ENCODE measurements at regions not wholly inside any gene's neighbourhood (a gene's known extent, or its start where the extent isn't known, plus 50 kb on each side); places are given as distances from the start of the nearest gene placed in this dataset.

GRCh38 chr20:7348253-7348652 lies 580.8 kb downstream of the BMP2 start:
- no peaks in the 10 kb centered on the region for H3K36me3 ChIP-seq
- WGBS, 2 donors = 86 to 93% methylated on average over 1 of the region's 1 CpG
- no peaks in the 10 kb centered on the region for H3K4me1 ChIP-seq
- intact Hi-C loops (cut with DNase I) = no loop called here
- no peaks in the 10 kb centered on the region for H3K27me3 ChIP-seq
- DNase-seq = no peak
- H3K27ac ChIP-seq = no peak overlapping the region
- no peak overlapping the region for H3K4me3 ChIP-seq
- TF ChIP-seq POLR2AphosphoS5 (IDR thresholded peaks at IDR 0.05) = no peak
- no peak for TF ChIP-seq POLR2A (IDR thresholded peaks at IDR 0.05)
- no peak for TF ChIP-seq EP300 (IDR thresholded peaks at IDR 0.05)
- no peak for TF ChIP-seq CTCF (IDR thresholded peaks at IDR 0.05)
- no peaks in the 10 kb centered on the region for H3K9me3 ChIP-seq

GRCh38 chr20:7352165-7352564 lies 584.7 kb downstream of the BMP2 start:
- Histone ChIP-seq H3K36me3 (no peaks in the 10 kb centered on the region), H3K27ac (no peak overlapping the region), H3K4me3 (no peak overlapping the region), H3K27me3 (no peaks in the 10 kb centered on the region), H3K9me3 (no peaks in the 10 kb centered on the region), H3K4me1 (no peaks in the 10 kb centered on the region)
- no peak for DNase-seq
- WGBS, 2 donors = 64 to 78% methylated on average over 9 of the region's 9 CpGs
- intact Hi-C loops (cut with DNase I) = no loop called here
- TF ChIP-seq CTCF (IDR thresholded peaks at IDR 0.05) (no peak), POLR2AphosphoS5 (IDR thresholded peaks at IDR 0.05) (no peak), EP300 (IDR thresholded peaks at IDR 0.05) (no peak), POLR2A (IDR thresholded peaks at IDR 0.05) (no peak)

GRCh38 chr20:7355051-7355450 lies 585.2 kb downstream of the HAO1 start:
- TF ChIP-seq POLR2AphosphoS5 (IDR thresholded peaks at IDR 0.05) = no peak
- TF ChIP-seq EP300 (IDR thresholded peaks at IDR 0.05) = no peak
- no peak for TF ChIP-seq CTCF (IDR thresholded peaks at IDR 0.05)
- no peak for TF ChIP-seq POLR2A (IDR thresholded peaks at IDR 0.05)
- Histone ChIP-seq H3K36me3 (no peaks in the 10 kb centered on the region), H3K27ac (no peak overlapping the region), H3K4me1 (no peaks in the 10 kb centered on the region), H3K9me3 (no peaks in the 10 kb centered on the region), H3K27me3 (no peaks in the 10 kb centered on the region), H3K4me3 (no peak overlapping the region)
- intact Hi-C loops (cut with DNase I) = no loop called here
- 49 to 56% methylated on average over 2 of the region's 2 CpGs for WGBS, 2 donors
- no peak for DNase-seq

DNA sequence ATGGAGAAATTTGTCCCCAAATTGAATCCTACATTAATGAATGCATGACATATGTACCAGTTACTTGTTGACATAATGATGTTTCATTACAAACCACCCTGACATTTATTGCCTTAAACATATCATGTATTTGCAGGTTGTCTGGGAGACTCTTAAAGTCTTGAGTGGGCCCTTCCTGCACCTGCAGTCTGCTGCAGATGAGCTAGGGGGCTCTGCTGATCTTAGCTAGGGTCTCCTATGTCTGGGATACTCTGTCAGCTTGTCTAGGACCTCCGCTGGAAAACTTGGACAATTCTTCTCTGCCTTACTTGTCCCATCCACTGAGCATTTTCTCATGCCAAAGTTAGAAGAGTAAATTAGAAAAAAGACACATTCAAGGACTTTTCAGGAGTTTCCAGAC lies 581.6 kb downstream of the HAO1 start:
- WGBS, 2 donors = 67 to 79% methylated on average over 1 of the region's 1 CpG
- H3K9me3 ChIP-seq = no peaks in the 10 kb centered on the region
- H3K4me1 ChIP-seq = no peaks in the 10 kb centered on the region
- intact Hi-C loops (cut with DNase I) = no loop called here
- TF ChIP-seq POLR2AphosphoS5 (IDR thresholded peaks at IDR 0.05) (no peak), EP300 (IDR thresholded peaks at IDR 0.05) (no peak), CTCF (IDR thresholded peaks at IDR 0.05) (no peak), POLR2A (IDR thresholded peaks at IDR 0.05) (no peak)
- H3K27ac ChIP-seq = no peak overlapping the region
- DNase-seq = no peak
- H3K27me3 ChIP-seq = no peaks in the 10 kb centered on the region
- no peaks in the 10 kb centered on the region for H3K36me3 ChIP-seq
- no peak overlapping the region for H3K4me3 ChIP-seq

DNA sequence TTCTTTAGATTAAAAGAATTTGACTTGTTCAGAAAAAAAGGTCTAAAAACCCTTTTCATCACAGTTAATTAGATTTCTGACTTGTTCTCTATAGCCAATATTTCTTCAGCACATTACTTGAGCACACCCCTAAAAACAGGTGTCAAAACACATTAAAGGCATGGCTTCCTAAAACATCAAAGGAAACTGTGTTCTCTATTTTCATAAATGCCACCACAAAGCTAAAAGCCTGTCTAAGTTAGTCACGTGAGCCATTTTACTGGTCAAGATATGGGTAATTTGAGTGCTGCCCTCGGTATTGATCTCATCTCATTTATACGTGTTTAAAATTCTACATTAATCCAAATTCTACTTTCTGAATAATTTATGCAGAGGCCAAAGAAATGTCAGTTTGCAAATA lies 580.5 kb downstream of the HAO1 start:
- Histone ChIP-seq H3K36me3 (no peaks in the 10 kb centered on the region), H3K4me3 (no peak overlapping the region), H3K9me3 (no peaks in the 10 kb centered on the region), H3K27me3 (no peaks in the 10 kb centered on the region), H3K4me1 (no peaks in the 10 kb centered on the region), H3K27ac (no peak overlapping the region)
- WGBS, 2 donors = 80 to 84% methylated on average over 3 of the region's 3 CpGs
- TF ChIP-seq POLR2AphosphoS5 (IDR thresholded peaks at IDR 0.05) (no peak), CTCF (IDR thresholded peaks at IDR 0.05) (no peak), POLR2A (IDR thresholded peaks at IDR 0.05) (no peak), EP300 (IDR thresholded peaks at IDR 0.05) (no peak)
- intact Hi-C loops (cut with DNase I) = no loop called here
- no peak for DNase-seq

Measured in sigmoid colon (tissue), 6 donors.